OCI-LY3 (cell line): ENCODE measurements at regions not wholly inside any gene's neighbourhood (a gene's known extent, or its start where the extent isn't known, plus 50 kb on each side); places are given as distances from the start of the nearest gene placed in this dataset.
"Not testable (repeated sequence)": the region's sequence is repeated elsewhere in the genome, so short reads cannot be mapped to it uniquely, and the experiment has no call there.

ENCODE experiments used
- H2AFZ ChIP-seq: fragments of 200-600, 300-600 bp; shearing (Covaris generic); 2 replicates; pipeline ENCODE4 v1.6.0; 2014; ENCODE audit warnings: antibody characterized with exemption, low read depth, low read length
- H3K27ac ChIP-seq: fragments of 200-600, 300-600 bp; sonication (generic); 2 replicates; pipeline ENCODE4 v1.5.1; 2014; ENCODE audit warnings: mild to moderate bottlenecking, low read length, moderate library complexity, mixed read lengths
- H3K27me3 ChIP-seq: fragments of 200-600, 300-600 bp; sonication (generic); 2 replicates; pipeline ENCODE4 v1.6.1; 2014; ENCODE audit warnings: low read depth, low read length, mixed read lengths
- H3K36me3 ChIP-seq: fragments of 200-600, 300-600 bp; sonication (generic); replicated peaks from 2 replicates; pipeline ENCODE3; 2014; ENCODE audit warnings: low read depth, low read length, mixed read lengths
- H3K4me1 ChIP-seq: fragments of 300-600, 200-600 bp; sonication (generic); 2 replicates; pipeline ENCODE4 v1.6.1; 2014; ENCODE audit warnings: low read length, mixed read lengths
- H3K4me2 ChIP-seq: fragments of 200-600, 300-600 bp; sonication (generic); 2 replicates; pipeline ENCODE4 v1.6.1; 2014; ENCODE audit warnings: low read length, mixed read lengths
- H3K4me3 ChIP-seq: fragments of 300-600, 200-600 bp; sonication (generic); 2 replicates; pipeline ENCODE4 v1.5.1; 2014; ENCODE audit warnings: antibody characterized with exemption, mild to moderate bottlenecking, low read length, moderate library complexity
- H3K79me2 ChIP-seq: fragments of 300-600, 200-600 bp; shearing (Covaris generic); 2 replicates; pipeline ENCODE4 v1.6.1; 2014; ENCODE audit warnings: mild to moderate bottlenecking, low read length, mixed read lengths
- H3K9ac ChIP-seq: fragments of 300-600, 200-600 bp; shearing (Covaris generic); 2 replicates; pipeline ENCODE4 v1.6.0; 2014; ENCODE audit warnings: mild to moderate bottlenecking, low read length, moderate library complexity
- H3K9me3 ChIP-seq: fragments of 200-600, 300-600 bp; shearing (Covaris generic); 2 replicates; pipeline ENCODE4 v1.6.1; 2014; ENCODE audit warnings: low read length, mixed read lengths; ENCODE audit not compliant: insufficient read depth
- H4K20me1 ChIP-seq: fragments of 200-600, 300-600 bp; sonication (generic); 2 replicates; pipeline ENCODE4 v1.6.1; 2016; ENCODE audit warnings: low read length, mixed read lengths; ENCODE audit not compliant: insufficient read depth
- EZH2phosphoT487 ChIP-seq: fragments of 200-600 bp; shearing (Covaris generic); IDR thresholded peaks from 2 replicates; pipeline ENCODE4 v1.6.1; 2018; ENCODE audit warnings: antibody characterized with exemption, mixed run types, low read depth
- TF ChIP-seq, protein P1 (sequence below): fragments of 200-600, 300-600 bp; sonication (generic); IDR thresholded peaks from 2 replicates; pipeline ENCODE4 v1.5.1; 2014; ENCODE audit warnings: antibody characterized with exemption, low read length, low read depth

DNA sequence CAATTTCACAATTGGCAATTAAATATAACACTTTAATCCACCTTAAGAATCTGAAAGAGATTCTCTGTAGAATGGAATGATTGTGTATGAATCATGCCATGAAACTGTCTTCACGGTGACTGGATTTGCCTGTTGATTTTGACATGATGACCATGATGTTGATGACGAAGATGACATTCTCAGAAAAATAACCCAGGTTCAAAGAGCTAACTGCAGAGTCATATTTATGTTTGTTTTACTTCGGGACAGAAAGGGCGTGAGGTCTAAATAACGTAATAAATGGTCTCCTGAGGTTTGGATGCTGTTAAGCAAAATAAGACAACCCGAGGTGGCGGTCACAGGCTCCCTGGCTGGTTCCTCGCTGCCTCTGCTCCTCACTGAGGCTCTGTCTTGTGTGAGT is 532.0 kb downstream of the TMEM121 start:
- no peak overlapping the region for H2AFZ ChIP-seq
- no peak overlapping the region for H3K27ac ChIP-seq
- peaks cover 25% of the 10 kb centered on the region for H3K4me1 ChIP-seq
- no peak for TF ChIP-seq EZH2phosphoT487
- TF ChIP-seq, protein P1, sequence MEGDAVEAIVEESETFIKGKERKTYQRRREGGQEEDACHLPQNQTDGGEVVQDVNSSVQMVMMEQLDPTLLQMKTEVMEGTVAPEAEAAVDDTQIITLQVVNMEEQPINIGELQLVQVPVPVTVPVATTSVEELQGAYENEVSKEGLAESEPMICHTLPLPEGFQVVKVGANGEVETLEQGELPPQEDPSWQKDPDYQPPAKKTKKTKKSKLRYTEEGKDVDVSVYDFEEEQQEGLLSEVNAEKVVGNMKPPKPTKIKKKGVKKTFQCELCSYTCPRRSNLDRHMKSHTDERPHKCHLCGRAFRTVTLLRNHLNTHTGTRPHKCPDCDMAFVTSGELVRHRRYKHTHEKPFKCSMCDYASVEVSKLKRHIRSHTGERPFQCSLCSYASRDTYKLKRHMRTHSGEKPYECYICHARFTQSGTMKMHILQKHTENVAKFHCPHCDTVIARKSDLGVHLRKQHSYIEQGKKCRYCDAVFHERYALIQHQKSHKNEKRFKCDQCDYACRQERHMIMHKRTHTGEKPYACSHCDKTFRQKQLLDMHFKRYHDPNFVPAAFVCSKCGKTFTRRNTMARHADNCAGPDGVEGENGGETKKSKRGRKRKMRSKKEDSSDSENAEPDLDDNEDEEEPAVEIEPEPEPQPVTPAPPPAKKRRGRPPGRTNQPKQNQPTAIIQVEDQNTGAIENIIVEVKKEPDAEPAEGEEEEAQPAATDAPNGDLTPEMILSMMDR, result no peak
- no peaks in the 10 kb centered on the region for H4K20me1 ChIP-seq
- no peaks in the 10 kb centered on the region for H3K36me3 ChIP-seq
- no peaks in the 10 kb centered on the region for H3K79me2 ChIP-seq
- H3K9ac ChIP-seq, result no peak overlapping the region
- H3K9me3 ChIP-seq, result no peaks in the 10 kb centered on the region
- peaks cover 30% of the 10 kb centered on the region for H3K27me3 ChIP-seq
- no peak overlapping the region for H3K4me3 ChIP-seq
- H3K4me2 ChIP-seq, result no peak overlapping the region

DNA sequence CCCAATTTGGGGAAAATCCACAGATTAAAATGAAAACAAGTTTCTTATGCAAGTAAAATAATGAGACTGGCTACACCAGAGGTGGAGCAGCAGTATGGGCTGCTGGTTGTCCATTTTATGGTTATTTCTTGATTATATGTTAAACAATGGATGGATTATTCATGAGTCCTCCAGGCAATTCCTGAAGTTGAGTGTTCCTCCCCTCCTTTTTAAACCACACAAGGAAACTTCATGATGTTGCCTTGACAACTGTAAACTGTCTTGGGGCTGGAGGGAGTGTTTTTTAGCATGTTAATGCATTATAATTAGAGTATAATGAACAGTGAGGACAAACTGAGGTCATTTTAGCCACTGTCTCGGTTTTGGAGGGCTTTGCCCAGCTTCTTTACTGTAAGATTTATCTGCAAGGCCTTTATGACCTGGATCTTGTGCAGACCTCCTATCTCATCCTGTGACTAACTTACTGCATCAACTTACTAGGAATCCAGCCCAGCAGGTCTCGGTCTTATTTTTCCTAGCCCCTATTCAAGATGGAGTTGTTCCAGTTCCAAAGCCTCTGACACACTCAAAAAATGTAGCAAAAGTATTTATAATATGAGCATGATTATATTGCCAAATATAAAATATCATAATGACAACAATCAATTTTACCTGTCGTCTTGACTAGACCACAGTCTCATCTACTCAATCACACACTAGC is 534.0 kb downstream of the TMEM121 start:
- Histone ChIP-seq H3K79me2 (no peaks in the 10 kb centered on the region), H3K4me3 (no peak overlapping the region), H3K4me2 (no peak overlapping the region), H3K27me3 (peaks cover 43% of the 10 kb centered on the region), H3K27ac (no peak overlapping the region), H4K20me1 (no peaks in the 10 kb centered on the region), H3K9ac (no peak overlapping the region), H3K9me3 (no peaks in the 10 kb centered on the region), H3K36me3 (no peaks in the 10 kb centered on the region), H2AFZ (no peak overlapping the region), H3K4me1 (peaks cover 18% of the 10 kb centered on the region)
- TF ChIP-seq, protein P1, result no peak
- TF ChIP-seq EZH2phosphoT487, result no peak

DNA sequence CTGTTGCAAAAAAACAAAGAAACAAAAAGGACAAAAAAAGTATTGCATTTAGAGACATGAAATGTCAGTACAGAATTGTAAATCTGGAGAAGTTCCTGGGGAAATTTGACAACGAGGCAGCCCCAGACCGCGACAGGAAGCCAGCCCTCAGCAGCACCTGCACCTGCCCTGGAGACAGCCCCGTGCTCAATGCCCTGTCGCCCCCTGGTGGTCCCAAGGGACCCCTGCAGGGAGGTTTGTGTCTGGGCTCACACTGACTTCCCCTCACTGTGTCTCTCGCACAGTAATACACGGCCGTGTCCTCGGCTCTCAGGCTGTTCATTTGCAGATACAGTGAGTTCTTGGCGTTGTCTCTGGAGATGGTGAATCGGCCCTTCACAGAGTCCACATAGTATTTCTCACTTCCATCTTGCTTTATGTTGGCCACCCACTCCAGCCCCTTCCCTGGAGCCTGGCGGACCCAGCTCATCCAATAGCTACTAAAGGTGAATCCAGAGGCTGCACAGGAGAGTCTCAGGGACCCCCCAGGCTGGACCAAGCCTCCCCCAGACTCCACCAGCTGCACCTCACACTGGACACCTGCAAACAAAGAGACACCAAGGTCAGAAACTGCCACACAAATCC is 535.6 kb downstream of the TMEM121 start:
- TF ChIP-seq, protein P1, result peak; percentile 23
- H3K4me1 ChIP-seq, result peaks cover 18% of the 10 kb centered on the region
- not testable (repeated sequence) for H4K20me1 ChIP-seq, H3K79me2 ChIP-seq, H3K9me3 ChIP-seq, H3K27ac ChIP-seq, H3K9ac ChIP-seq, H3K36me3 ChIP-seq, H2AFZ ChIP-seq
- peaks cover 43% of the 10 kb centered on the region for H3K27me3 ChIP-seq
- peak overlapping the region; percentile 21; the same call in 1 of the 2 replicates for H3K4me3 ChIP-seq
- peak overlapping the region; percentile 71 for H3K4me2 ChIP-seq

DNA sequence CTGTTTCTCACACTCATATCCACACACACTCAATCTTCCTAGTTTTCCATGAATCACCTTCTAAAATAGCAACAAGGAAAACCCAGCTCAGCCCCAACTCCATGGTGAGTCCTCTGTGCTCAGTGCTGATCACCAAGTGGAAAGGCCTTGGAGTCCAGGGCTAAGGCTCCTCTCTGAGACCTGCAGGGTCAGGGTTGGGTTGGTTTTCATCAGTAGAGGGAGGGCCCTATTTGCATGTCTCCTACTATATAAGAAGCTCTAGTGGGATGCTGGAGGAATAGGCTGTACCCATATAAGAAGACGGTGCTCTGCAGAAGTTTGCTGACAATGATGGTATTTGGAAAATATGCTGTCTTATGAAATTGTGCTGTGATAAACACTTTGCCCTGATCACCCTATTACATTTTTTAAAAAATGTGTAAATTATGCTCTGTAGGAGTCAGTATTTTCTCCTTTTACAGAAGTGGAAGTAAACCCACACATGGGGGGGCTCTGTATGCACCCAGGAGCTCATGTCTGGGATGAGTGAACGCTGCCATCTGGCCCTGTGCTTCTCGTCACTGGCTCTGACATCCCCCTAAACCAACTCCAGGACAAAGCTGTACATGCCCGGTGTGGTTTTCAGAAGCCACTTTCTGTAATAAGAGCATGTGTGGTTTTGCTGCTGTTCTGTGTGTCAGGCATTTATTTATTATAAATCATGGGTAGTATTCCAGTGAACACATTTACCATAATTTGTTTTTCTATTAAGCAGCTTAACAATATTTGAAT is 536.3 kb downstream of the TMEM121 start:
- H3K4me2 ChIP-seq, result peak overlapping the region; percentile 32; the same call in 1 of the 2 replicates
- no peak overlapping the region for H3K27ac ChIP-seq
- H2AFZ ChIP-seq, result no peak overlapping the region
- no peaks in the 10 kb centered on the region for H3K9me3 ChIP-seq
- H3K79me2 ChIP-seq, result no peaks in the 10 kb centered on the region
- no peak overlapping the region for H3K9ac ChIP-seq
- no peaks in the 10 kb centered on the region for H4K20me1 ChIP-seq
- TF ChIP-seq, protein P1, result no peak
- TF ChIP-seq EZH2phosphoT487, result no peak
- no peaks in the 10 kb centered on the region for H3K36me3 ChIP-seq
- H3K4me3 ChIP-seq, result no peak overlapping the region
- H3K27me3 ChIP-seq, result peaks cover 40% of the 10 kb centered on the region
- peaks cover 18% of the 10 kb centered on the region for H3K4me1 ChIP-seq
